H9 (cell line): ENCODE measurements at regions not wholly inside any gene's neighbourhood (a gene's known extent, or its start where the extent isn't known, plus 50 kb on each side); places are given as distances from the start of the nearest gene placed in this dataset.
A peak's percentile ranks its signal among the peaks of the same experiment; 100 is the strongest.

Source experiments
- DNase-seq: peaks from one replicate; pipeline ENCODE4 v3.0.0-alpha.2; 2017
- H2AFZ ChIP-seq: one replicate; pipeline ENCODE4 v1.6.1; 2013; ENCODE audit warnings: mild to moderate bottlenecking, low read length, control low read depth, moderate library complexity
- H2AK5ac ChIP-seq: 2 replicates; pipeline ENCODE4 v1.6.1; 2013; ENCODE audit warnings: low read length, control low read depth, mixed read lengths; ENCODE audit not compliant: insufficient read length
- H2BK120ac ChIP-seq: one replicate; pipeline ENCODE4 v1.6.1; 2013; ENCODE audit warnings: low read depth, mild to moderate bottlenecking, low read length, control low read depth, inconsistent platforms; ENCODE audit not compliant: poor library complexity, severe bottlenecking
- H2BK12ac ChIP-seq: 2 replicates; pipeline ENCODE4 v1.6.1; 2013; ENCODE audit warnings: low read length, control low read depth, mixed read lengths, low read depth; ENCODE audit not compliant: insufficient read length
- H2BK15ac ChIP-seq: 2 replicates; pipeline ENCODE4 v1.6.1; 2013; ENCODE audit warnings: low read depth, low read length, control low read depth
- H2BK20ac ChIP-seq: one replicate; pipeline ENCODE4 v1.6.1; 2013; ENCODE audit warnings: low read depth, mild to moderate bottlenecking, low read length, control low read depth, inconsistent platforms; ENCODE audit not compliant: poor library complexity, severe bottlenecking
- H2BK5ac ChIP-seq: 2 replicates; pipeline ENCODE4 v1.6.1; 2013; ENCODE audit warnings: low read length, control low read depth, mixed read lengths; ENCODE audit not compliant: insufficient read length
- H3K14ac ChIP-seq: 2 replicates; pipeline ENCODE4 v1.6.1; 2013; ENCODE audit warnings: low read length, control low read depth; ENCODE audit not compliant: insufficient read depth
- H3K18ac ChIP-seq: 2 replicates; pipeline ENCODE4 v1.6.1; 2013; ENCODE audit warnings: low read depth, mild to moderate bottlenecking, mixed read lengths, low read length, control low read depth; ENCODE audit not compliant: insufficient read length
- H3K23ac ChIP-seq: 2 replicates; pipeline ENCODE4 v1.6.1; 2013; ENCODE audit warnings: low read length, control low read depth, mixed read lengths, low read depth; ENCODE audit not compliant: insufficient read length
- H3K23me2 ChIP-seq: 2 replicates; pipeline ENCODE4 v1.6.1; 2013; ENCODE audit warnings: low read depth, mild to moderate bottlenecking, mixed read lengths, low read length, control low read depth; ENCODE audit not compliant: insufficient read length, poor library complexity, severe bottlenecking
- H3K27ac ChIP-seq: 2 replicates; pipeline ENCODE4 v1.5.1; 2013; ENCODE audit warnings: low read length, control low read depth, mixed read lengths, low read depth; ENCODE audit not compliant: insufficient read length
- H3K27me3 ChIP-seq: 2 replicates; pipeline ENCODE4 v1.6.1; 2013; ENCODE audit warnings: low read length, control low read depth, inconsistent platforms; ENCODE audit not compliant: insufficient read depth
- H3K4ac ChIP-seq: 2 replicates; pipeline ENCODE4 v1.6.1; 2013; ENCODE audit warnings: low read depth, mild to moderate bottlenecking, control low read depth, inconsistent platforms, low read length, moderate library complexity
- H3K4me1 ChIP-seq: 2 replicates; pipeline ENCODE4 v1.6.1; 2013; ENCODE audit warnings: low read length, control low read depth, inconsistent platforms; ENCODE audit not compliant: insufficient read depth
- H3K4me2 ChIP-seq: 2 replicates; pipeline ENCODE4 v1.6.1; 2013; ENCODE audit warnings: low read length, control low read depth, mixed read lengths; ENCODE audit not compliant: insufficient read length, insufficient read depth
- H3K56ac ChIP-seq: 2 replicates; pipeline ENCODE4 v1.6.1; 2013; ENCODE audit warnings: low read depth, mild to moderate bottlenecking, mixed read lengths, low read length, control low read depth; ENCODE audit not compliant: insufficient read length
- H3K79me1 ChIP-seq: 2 replicates; pipeline ENCODE4 v1.6.1; 2013; ENCODE audit warnings: low read depth, mild to moderate bottlenecking, moderate library complexity, low read length, control low read depth, inconsistent platforms; ENCODE audit not compliant: insufficient read depth, poor library complexity, severe bottlenecking
- H3K79me2 ChIP-seq: 2 replicates; pipeline ENCODE4 v1.6.1; 2013; ENCODE audit warnings: low read length, control low read depth, inconsistent platforms; ENCODE audit not compliant: insufficient read depth
- H3K9ac ChIP-seq: 2 replicates; pipeline ENCODE4 v1.6.1; 2013; ENCODE audit warnings: low read length, control low read depth, mixed read lengths; ENCODE audit not compliant: insufficient read length; ENCODE audit errors: extremely low read depth
- H3K9me3 ChIP-seq: one replicate; pipeline ENCODE4 v1.6.1; 2013; ENCODE audit warnings: low read depth, low read length, inconsistent platforms; ENCODE audit not compliant: control insufficient read depth
- H3T11ph ChIP-seq: one replicate; pipeline ENCODE4 v1.6.1; 2013; ENCODE audit warnings: mild to moderate bottlenecking, low read length, control low read depth, inconsistent platforms
- H4K20me1 ChIP-seq: one replicate; pipeline ENCODE4 v1.6.1; 2013; ENCODE audit not compliant: control insufficient read depth, insufficient read length, insufficient read depth
- H4K5ac ChIP-seq: 2 replicates; pipeline ENCODE4 v1.6.1; 2013; ENCODE audit warnings: low read depth, mild to moderate bottlenecking, mixed read lengths, low read length, control low read depth; ENCODE audit not compliant: insufficient read length
- H4K8ac ChIP-seq: replicated peaks from 2 replicates; pipeline ENCODE4 v1.6.1; 2013; ENCODE audit warnings: low read length, control low read depth, mixed read lengths, low read depth; ENCODE audit not compliant: insufficient read length
- H4K91ac ChIP-seq: 2 replicates; pipeline ENCODE4 v1.6.1; 2013; ENCODE audit warnings: low read depth, mild to moderate bottlenecking, moderate library complexity, mixed read lengths, low read length, control low read depth; ENCODE audit not compliant: insufficient read length
- H3K27ac Mint-ChIP-seq, 3 experiments: 2 replicates in 2 of 3; 3 replicates in 1 of 3; pipeline ENCODE4 v1.8.0; 2020 to 2021; ENCODE audit warnings: mixed read lengths in 3 of 3, mild to moderate bottlenecking in 1 of 3, moderate library complexity in 1 of 3
- H3K27me3 Mint-ChIP-seq: 2 replicates; pipeline ENCODE4 v1.8.0; 2021; ENCODE audit warnings: low read depth, mild to moderate bottlenecking, moderate library complexity, mixed read lengths
- H3K36me3 Mint-ChIP-seq, 3 experiments: 2 replicates in 2 of 3; 3 replicates in 1 of 3; pipeline ENCODE4 v1.8.0; 2020 to 2021; ENCODE audit warnings: low read depth in 3 of 3, mixed read lengths in 3 of 3; ENCODE audit not compliant: insufficient read depth in 1 of 3
- H3K4me1 Mint-ChIP-seq, 2 experiments: 2 replicates each; pipeline ENCODE4 v1.8.0; 2020; ENCODE audit warnings: mixed read lengths in 2 of 2
- H3K4me3 Mint-ChIP-seq, 2 experiments: 2 replicates in 1 of 2; 3 replicates in 1 of 2; pipeline ENCODE4 v1.8.0; 2020 to 2021; ENCODE audit warnings: mild to moderate bottlenecking in 2 of 2, mixed read lengths in 2 of 2, moderate library complexity in 1 of 2
- H3K9me3 Mint-ChIP-seq, 2 experiments: 2 replicates in 1 of 2; 3 replicates in 1 of 2; pipeline ENCODE4 v1.8.0; 2020; ENCODE audit warnings: mild to moderate bottlenecking in 2 of 2, mixed read lengths in 2 of 2, moderate library complexity in 1 of 2
- CTCF ChIP-seq: fragments of 200-600 bp; sonication (generic); conservative IDR thresholded peaks from 3 replicates; pipeline ENCODE4 v1.8.0; 2021; ENCODE audit warnings: antibody characterized with exemption, mild to moderate bottlenecking
- WGBS: extraction: QIAGEN DNeasy Blood & Tissue Kit; methylation state at CpG from one replicate; pipeline ENCODE4 v1.1.7; 2013; ENCODE audit warnings: missing lambda C conversion rate, low lambda C conversion rate, mixed read lengths; ENCODE audit not compliant: insufficient read length; ENCODE audit errors: extremely low coverage; 5-methylcytosine and 5-hydroxymethylcytosine counted together

- no peak overlapping the region for H4K91ac ChIP-seq
- H3T11ph ChIP-seq: no peak overlapping the region
- H4K8ac ChIP-seq: no peak overlapping the region
- H3K14ac ChIP-seq: no peak overlapping the region
- no peak overlapping the region for H2AK5ac ChIP-seq
- H2AFZ ChIP-seq: peak overlapping the region; percentile 49
- H3K9ac ChIP-seq: no peak overlapping the region
- H3K23ac ChIP-seq: no peak overlapping the region
- H3K4ac ChIP-seq: no peak overlapping the region
- WGBS: no CpG with 5 or more reads among the region's 6 CpGs
- peak overlapping the region in 1 of 2 experiments; percentile 47; a peak in 1 of 5 replicates for H3K4me3 Mint-ChIP-seq
- peaks cover 2% of the 10 kb centered on the region; the same call in 1 of the 2 replicates for H3K4me1 ChIP-seq
- H3K27me3 ChIP-seq: no peaks in the 10 kb centered on the region
- H3K4me1 Mint-ChIP-seq: peaks cover 16 to 18% of the 10 kb centered on the region in 2 experiments
- H3K27me3 Mint-ChIP-seq: no peaks in the 10 kb centered on the region; the same call in 1 of the 2 replicates
- H3K27ac ChIP-seq: no peak overlapping the region
- no peaks in the 10 kb centered on the region for H3K23me2 ChIP-seq
- H2BK5ac ChIP-seq: no peak overlapping the region
- no peak overlapping the region for H3K18ac ChIP-seq
- no peak overlapping the region for H2BK120ac ChIP-seq
- no peak for TF ChIP-seq CTCF
- no peak overlapping the region for H3K4me2 ChIP-seq
- H3K9me3 Mint-ChIP-seq: peaks cover 6 to 9% of the 10 kb centered on the region in 2 experiments; a peak in 4 of 5 replicates
- H3K79me1 ChIP-seq: no peaks in the 10 kb centered on the region
- peaks cover 6 to 7% (median 7%) of the 10 kb centered on the region in 3 experiments; a peak in 6 of 7 replicates for H3K36me3 Mint-ChIP-seq
- no peaks in the 10 kb centered on the region for H3K79me2 ChIP-seq
- no peak overlapping the region for H4K5ac ChIP-seq
- no peaks in the 10 kb centered on the region for H3K9me3 ChIP-seq
- H2BK15ac ChIP-seq: no peak overlapping the region
- peak; percentile 45 for DNase-seq
- no peak overlapping the region for H2BK20ac ChIP-seq
- H4K20me1 ChIP-seq: no peaks in the 10 kb centered on the region
- H3K27ac Mint-ChIP-seq: peak overlapping the region in 2 of 3 experiments; percentile 75 to 92; a peak in 5 of 7 replicates
- H3K56ac ChIP-seq: no peak overlapping the region
- H2BK12ac ChIP-seq: no peak overlapping the region
Measured at GRCh38 chr4:124483048-124483906, 229.3 kb downstream of the ANKRD50 start.
